Activated CD4-positive, CD25-positive, alpha-beta regulatory T cell treated with anti-CD3 and anti-CD28 coated beads, Interleukin-2, amount 50 U/mL, for 24 hours (primary cell): ENCODE measurements at regions not wholly inside any gene's neighbourhood (a gene's known extent, or its start where the extent isn't known, plus 50 kb on each side); places are given as distances from the start of the nearest gene placed in this dataset.
"Not testable (repeated sequence)": the region's sequence is repeated elsewhere in the genome, so short reads cannot be mapped to it uniquely, and the experiment has no call there.

ENCODE experiments used
- ATAC-seq, 2 donors: fragments of 150-1000 bp; cut with Tn5 transposase; one replicate each; pipeline ENCODE4 v1.10.0; 2021; ENCODE audit warnings: mild to moderate bottlenecking in 1 of 2, moderate library complexity in 1 of 2

DNA sequence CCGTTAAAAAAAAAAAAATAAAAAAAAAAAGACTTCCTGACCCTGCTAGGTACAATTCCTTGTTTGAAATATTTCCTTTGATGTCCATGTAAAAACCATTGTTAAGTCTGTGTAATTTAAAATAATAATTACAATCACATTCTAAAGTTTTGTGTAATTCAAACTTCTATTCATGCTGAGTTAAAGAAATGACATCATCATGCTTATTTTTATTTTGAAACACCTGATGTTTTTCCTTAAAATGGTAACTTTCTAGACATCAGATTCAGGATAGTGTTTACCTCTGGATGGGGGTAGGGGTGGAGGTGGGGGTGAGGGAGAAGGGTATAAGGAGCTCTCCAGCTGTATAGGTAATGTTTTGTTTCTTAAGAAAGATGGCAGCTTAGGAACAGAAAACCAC is 92.8 kb downstream of the ADCYAP1 start:
- no peak for ATAC-seq

GRCh38 chr18:998936-999335 is 94.3 kb downstream of the ADCYAP1 start:
- ATAC-seq: no peak

GRCh38 chr18:1002653-1003178 is 98.0 kb downstream of the ADCYAP1 start:
- ATAC-seq: no peak

DNA sequence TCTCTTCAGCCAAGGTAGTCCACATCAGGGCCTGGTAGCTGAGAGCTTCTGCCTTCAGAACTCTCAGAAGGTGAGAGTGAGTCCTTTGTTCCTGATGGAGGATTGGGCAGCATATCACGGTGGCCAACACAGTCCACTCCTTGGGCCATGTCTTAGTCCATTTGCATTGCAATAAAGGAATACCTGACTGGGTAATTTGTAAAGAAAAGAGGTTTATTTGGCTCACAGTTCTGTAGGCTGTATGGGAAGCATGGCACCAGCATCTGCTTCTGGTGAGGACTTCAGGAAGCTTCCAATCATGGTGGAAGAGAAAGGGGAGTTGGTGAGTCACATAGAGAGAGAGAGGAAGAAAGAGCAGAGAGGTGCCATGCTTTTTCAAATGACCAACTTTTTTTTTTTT is 98.8 kb downstream of the ADCYAP1 start:
- no peak for ATAC-seq

DNA sequence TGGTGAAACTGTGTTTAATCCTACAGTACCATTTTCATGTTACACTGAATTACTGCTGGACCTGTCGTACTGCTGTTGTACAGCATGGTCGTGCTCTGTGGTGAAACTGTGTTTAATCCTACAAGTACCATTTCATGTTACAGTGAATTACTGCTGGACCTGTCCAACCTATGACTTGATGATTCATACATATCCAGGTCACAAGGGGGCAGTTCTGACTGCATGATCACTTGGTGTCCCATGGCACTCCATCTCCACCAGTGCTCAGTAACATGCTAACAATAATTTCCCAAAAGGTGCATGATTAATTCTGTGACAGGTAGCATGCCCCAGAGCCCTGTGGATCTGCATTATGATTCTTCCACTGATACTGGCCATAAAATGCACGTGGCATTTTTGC is 101.6 kb downstream of the ADCYAP1 start:
- ATAC-seq: no peak

GRCh38 chr18:1006965-1007364 is 102.3 kb downstream of the ADCYAP1 start:
- no peak for ATAC-seq

- ATAC-seq: no peak
Observed at GRCh38 chr18:1011349-1011748, 106.7 kb downstream of the ADCYAP1 start.

DNA sequence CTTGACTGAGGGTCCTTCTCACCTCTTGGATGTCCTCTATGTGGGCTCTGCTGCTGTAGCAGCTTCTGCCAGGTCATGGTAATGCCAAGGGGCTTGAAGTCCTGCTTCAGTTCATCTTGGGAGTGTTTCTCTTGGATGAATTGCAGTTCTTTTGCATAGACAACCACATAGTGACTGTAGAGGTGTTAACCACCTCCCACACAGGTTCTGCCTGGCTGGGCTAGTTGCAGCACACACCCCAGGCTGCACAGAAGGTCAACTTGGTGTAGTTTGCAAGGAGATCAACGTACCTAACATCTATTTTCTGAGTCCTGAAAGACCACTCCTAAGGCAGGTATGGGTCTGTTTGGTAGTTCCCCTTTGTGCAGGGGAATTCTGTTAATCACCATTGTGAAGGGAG is 108.1 kb downstream of the ADCYAP1 start:
- ATAC-seq: no peak

DNA sequence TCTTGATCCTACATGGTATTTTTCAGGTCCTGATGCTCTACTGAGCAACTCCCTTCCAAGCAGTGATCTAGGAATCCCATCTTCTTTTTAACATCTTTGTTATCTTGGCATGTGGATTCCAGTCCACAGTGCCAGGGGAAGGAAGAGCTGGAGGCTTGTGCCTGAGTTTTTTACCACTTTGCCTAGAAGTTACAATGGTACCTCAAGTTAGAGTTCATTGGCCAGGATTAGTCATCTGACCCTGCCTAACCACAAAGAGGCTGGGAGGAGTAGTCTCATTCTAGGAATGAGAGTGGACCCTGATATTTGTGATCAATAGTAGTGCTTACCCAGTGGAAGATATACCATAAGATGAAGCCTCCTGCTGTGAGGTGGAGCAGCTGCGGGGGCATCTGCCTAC is 109.3 kb downstream of the ADCYAP1 start:
- ATAC-seq: no peak

GRCh38 chr18:1014509-1014908 is 109.8 kb downstream of the ADCYAP1 start:
- no peak for ATAC-seq

GRCh38 chr18:1014951-1015624 is 110.4 kb downstream of the ADCYAP1 start:
- ATAC-seq: no peak

- ATAC-seq: no peak
Observed at GRCh38 chr18:1015777-1016176, 111.1 kb downstream of the ADCYAP1 start.

- no peak for ATAC-seq
Observed at GRCh38 chr18:1017227-1018058, 112.8 kb downstream of the ADCYAP1 start.

DNA sequence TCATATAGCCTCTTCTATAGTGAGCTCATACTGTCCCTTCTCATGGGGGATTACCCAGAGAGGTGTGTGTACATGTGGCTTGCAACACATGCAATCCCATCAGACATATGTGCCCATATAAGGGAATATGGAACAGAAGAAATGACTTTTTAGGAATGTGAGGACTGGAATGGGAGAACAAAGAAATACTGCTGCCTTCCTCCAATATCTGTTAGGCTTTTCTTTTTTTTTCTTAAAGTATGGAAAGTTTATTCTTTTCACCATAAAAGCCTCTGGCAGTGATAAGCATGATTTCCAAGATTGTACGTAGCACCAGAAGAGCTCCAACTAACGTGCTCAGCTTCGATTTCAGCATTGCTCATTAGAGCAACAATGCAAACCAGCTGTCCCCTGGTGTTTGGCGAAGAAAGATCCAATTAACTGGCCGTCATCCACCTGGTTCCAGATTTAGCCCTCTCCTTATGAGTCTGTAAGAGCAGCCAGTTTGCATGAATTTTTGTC is 113.6 kb downstream of the ADCYAP1 start:
- ATAC-seq: no peak

DNA sequence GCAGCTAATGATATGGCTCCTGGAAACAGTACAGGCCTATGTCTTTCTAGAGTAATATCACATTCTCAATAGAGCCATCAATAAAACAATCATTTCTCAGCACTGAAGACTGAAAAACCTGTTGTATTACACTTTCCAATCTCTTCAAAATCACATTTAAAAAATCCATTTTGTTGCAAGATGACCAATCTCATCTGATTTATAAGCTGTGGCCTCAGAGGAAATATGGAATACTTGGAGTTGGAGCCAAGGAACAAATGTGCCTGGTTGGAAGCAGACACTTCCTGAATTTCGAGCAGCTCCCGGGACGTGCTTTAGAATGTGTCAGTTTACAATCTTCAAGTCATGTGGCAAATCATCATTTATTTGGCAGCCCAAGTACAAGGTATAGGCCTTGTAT is 114.5 kb downstream of the ADCYAP1 start:
- ATAC-seq: no peak

GRCh38 chr18:1020731-1021344 is 116.2 kb downstream of the ADCYAP1 start:
- ATAC-seq: no peak

- ATAC-seq: no peak
Observed at GRCh38 chr18:1026930-1027329, 122.3 kb downstream of the ADCYAP1 start.

DNA sequence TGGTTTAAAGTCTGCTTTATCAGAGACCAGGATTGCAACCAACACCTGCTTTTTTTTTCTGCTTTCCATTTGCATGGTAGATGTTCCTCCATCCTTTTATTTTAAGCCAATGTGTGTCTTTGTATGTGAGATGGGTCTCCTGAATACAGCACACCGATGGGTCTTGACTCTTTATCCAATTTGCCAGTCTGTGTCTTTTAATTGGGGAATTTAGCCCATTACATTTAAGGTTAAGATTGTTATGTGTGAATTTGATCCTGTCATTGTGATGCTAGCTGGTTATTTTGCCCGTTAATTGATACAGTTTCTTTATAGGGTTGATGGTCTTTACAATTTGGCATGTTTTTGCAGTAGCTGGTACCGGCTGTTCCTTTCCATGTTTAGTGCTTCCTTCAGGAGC is 128.4 kb downstream of the ADCYAP1 start:
- not testable (repeated sequence) for ATAC-seq

DNA sequence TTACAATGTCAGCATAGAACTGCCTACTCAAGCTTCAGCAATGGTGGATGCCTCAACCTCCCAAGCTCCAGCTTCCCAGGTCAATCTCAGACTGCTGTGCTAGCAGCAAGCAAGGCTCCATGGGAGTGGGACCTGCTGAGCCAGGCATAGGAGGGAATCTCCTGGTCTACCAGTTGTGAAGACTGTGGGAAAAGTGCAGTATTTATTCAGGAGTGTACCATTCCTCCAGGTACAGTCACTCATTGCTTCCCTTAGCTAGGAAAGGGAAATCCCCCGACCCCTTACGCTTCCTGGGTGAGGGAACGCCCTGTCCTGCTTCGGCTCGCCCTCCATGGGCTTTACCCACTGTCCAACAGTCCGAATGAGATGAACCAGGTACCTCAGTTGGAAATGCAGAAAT is 130.3 kb downstream of the ADCYAP1 start:
- no peak for ATAC-seq

DNA sequence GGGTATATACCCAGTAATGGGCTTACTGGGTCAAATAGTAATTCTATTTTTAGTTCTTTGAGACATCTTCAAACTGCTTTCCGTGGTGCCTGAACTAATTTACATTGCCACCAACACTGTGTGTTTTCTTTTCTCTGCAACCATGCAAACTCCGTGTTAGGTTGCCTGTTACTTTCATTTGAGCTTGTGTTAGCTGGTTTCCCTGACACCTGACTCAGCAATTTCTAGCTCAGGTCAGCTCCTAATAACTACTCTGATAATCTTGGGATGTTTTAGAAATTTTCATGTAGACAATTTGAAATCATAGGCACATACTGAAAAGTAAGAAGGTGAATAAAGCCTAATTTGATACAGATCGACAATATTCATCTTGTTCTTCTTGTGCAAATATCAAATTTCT is 132.3 kb downstream of the ADCYAP1 start:
- no peak for ATAC-seq

DNA sequence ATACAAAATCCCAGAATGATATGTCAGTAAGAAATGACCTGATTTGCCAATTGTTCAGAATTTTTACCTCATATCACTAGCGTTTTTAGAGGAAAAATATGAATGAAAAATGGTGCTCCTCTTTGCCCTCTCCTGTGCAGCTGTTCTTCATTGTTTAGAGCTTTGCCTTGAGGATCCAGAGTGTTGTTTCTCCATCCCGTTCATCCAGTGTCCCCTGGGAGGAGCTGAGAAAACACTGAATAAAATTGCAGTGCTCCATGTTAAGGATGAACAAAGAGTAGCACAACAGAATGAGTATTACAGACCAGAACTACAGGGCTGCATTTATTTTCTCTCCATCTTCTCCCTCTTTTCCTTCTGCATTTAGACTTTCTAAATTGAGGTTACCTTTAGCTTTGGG is 133.1 kb downstream of the ADCYAP1 start:
- no peak for ATAC-seq

DNA sequence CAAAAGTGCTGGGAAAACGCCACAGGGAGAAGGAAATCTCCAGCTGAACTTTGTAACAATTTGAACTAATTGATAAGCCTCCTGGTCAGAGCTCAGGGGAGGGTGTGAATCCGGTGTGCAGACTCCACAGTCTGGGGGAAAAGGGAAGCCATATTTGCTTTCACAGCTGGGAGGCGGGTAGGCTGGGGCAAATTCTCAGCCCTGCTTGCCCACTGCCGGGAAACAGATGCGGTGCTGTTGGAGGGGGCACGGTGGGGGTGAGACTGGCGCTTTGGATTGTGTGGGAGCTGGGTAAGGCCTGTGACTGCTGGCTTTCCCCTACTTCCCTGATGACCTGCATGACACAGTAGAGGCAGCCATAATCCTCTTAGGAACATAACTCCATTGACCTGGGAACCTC is 134.8 kb downstream of the ADCYAP1 start:
- ATAC-seq: no peak

- not testable (repeated sequence) for ATAC-seq
Observed at GRCh38 chr18:1043039-1043438, 138.4 kb downstream of the ADCYAP1 start.

- ATAC-seq: no peak
Observed at GRCh38 chr18:1045658-1046057, 141.0 kb downstream of the ADCYAP1 start.
